Smooth muscle cell (in vitro differentiated cells): ENCODE measurements at regions not wholly inside any gene's neighbourhood (a gene's known extent, or its start where the extent isn't known, plus 50 kb on each side); places are given as distances from the start of the nearest gene placed in this dataset.

ENCODE experiments used
- DNase-seq: peaks from one replicate; lab custom pipeline; 2025; ENCODE audit not compliant: unreplicated experiment; lab: John Stamatoyannopoulos, UW
- H2AFZ ChIP-seq: fragments of 200-600 bp; sonication (generic); 2 replicates; pipeline ENCODE4 v1.6.0; 2016; ENCODE audit warnings: antibody characterized with exemption, low read depth, mild to moderate bottlenecking
- H3F3A ChIP-seq: fragments of 200-600 bp; sonication (generic); 2 replicates; pipeline ENCODE4 v1.6.0; 2017; ENCODE audit warnings: antibody characterized with exemption, low read depth
- H3K27ac ChIP-seq: fragments of 200-600 bp; sonication (generic); 2 replicates; pipeline ENCODE4 v1.5.1; 2016; ENCODE audit warnings: low read depth, mild to moderate bottlenecking
- H3K27me3 ChIP-seq: fragments of 200-600 bp; sonication (generic); 2 replicates; pipeline ENCODE4 v1.6.1; 2016; ENCODE audit warnings: low read depth, mild to moderate bottlenecking
- H3K36me3 ChIP-seq: fragments of 200-600 bp; sonication (generic); 2 replicates; pipeline ENCODE4 v1.5.1; 2016; ENCODE audit warnings: low read depth
- H3K4me1 ChIP-seq: fragments of 200-600 bp; sonication (generic); 2 replicates; pipeline ENCODE4 v1.5.1; 2016; ENCODE audit warnings: low read depth
- H3K4me2 ChIP-seq: fragments of 200-600 bp; sonication (generic); 2 replicates; pipeline ENCODE4 v1.6.0; 2016; ENCODE audit warnings: mild to moderate bottlenecking
- H3K4me3 ChIP-seq: fragments of 200-600 bp; sonication (generic); 2 replicates; pipeline ENCODE4 v1.5.1; 2016; ENCODE audit warnings: mild to moderate bottlenecking
- H3K79me2 ChIP-seq: fragments of 200-600 bp; sonication (generic); 2 replicates; pipeline ENCODE4 v1.6.0; 2016; ENCODE audit warnings: low read depth, mild to moderate bottlenecking
- H3K9ac ChIP-seq: fragments of 200-600 bp; sonication (generic); 2 replicates; pipeline ENCODE4 v1.6.0; 2016; ENCODE audit warnings: low read depth
- H3K9me3 ChIP-seq: fragments of 200-600 bp; sonication (generic); replicated peaks from 2 replicates; pipeline ENCODE4 v1.5.1; 2016; ENCODE audit warnings: low read depth
- H4K20me1 ChIP-seq: fragments of 200-600 bp; sonication (generic); 2 replicates; pipeline ENCODE4 v1.6.0; 2016; ENCODE audit warnings: low read depth
- WGBS: methylation state at CpG from one replicate; pipeline ENCODE4 v1.1.7; 2016; ENCODE audit warnings: low lambda C conversion rate; 5-methylcytosine and 5-hydroxymethylcytosine counted together
- TF ChIP-seq, protein P1 (sequence below): fragments of 200-600 bp; sonication (generic); IDR thresholded peaks from 2 replicates; pipeline ENCODE4 v1.5.1; 2017; ENCODE audit warnings: borderline replicate concordance, mild to moderate bottlenecking, antibody characterized with exemption; ENCODE audit not compliant: insufficient read depth, poor library complexity, severe bottlenecking

DNA sequence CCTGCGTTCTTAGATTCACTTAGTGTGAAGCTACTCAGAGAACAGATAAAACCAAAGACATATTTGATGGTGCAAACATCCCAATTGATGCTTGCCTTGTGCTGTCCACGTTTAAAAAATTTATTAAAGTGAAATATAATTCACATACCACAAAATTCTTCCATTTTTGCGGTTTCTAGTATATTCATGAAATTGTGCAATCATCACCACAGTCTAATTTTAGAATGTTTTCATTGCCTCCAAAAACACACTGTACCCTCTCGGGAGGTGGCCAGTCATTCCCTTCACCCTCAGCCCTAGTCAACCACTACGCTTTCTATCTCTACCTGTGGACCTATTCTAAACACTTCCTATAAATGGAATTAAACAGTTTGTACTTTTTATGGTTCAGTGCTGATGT, 1109.2 kb downstream of the FLRT2 start:
- no peaks in the 10 kb centered on the region for H3K27me3 ChIP-seq
- no peaks in the 10 kb centered on the region for H3K79me2 ChIP-seq
- no peak overlapping the region for H3K9ac ChIP-seq
- WGBS, result 86% methylated on average over 5 of the region's 5 CpGs
- H3K9me3 ChIP-seq, result no peaks in the 10 kb centered on the region
- TF ChIP-seq, protein P1, sequence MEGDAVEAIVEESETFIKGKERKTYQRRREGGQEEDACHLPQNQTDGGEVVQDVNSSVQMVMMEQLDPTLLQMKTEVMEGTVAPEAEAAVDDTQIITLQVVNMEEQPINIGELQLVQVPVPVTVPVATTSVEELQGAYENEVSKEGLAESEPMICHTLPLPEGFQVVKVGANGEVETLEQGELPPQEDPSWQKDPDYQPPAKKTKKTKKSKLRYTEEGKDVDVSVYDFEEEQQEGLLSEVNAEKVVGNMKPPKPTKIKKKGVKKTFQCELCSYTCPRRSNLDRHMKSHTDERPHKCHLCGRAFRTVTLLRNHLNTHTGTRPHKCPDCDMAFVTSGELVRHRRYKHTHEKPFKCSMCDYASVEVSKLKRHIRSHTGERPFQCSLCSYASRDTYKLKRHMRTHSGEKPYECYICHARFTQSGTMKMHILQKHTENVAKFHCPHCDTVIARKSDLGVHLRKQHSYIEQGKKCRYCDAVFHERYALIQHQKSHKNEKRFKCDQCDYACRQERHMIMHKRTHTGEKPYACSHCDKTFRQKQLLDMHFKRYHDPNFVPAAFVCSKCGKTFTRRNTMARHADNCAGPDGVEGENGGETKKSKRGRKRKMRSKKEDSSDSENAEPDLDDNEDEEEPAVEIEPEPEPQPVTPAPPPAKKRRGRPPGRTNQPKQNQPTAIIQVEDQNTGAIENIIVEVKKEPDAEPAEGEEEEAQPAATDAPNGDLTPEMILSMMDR, result no peak
- no peak overlapping the region for H3K4me3 ChIP-seq
- no peaks in the 10 kb centered on the region for H3K4me1 ChIP-seq
- no peak for DNase-seq
- H3K4me2 ChIP-seq, result no peak overlapping the region
- no peaks in the 10 kb centered on the region for H4K20me1 ChIP-seq
- H3K36me3 ChIP-seq, result no peaks in the 10 kb centered on the region
- no peak overlapping the region for H3K27ac ChIP-seq
- H3F3A ChIP-seq, result no peaks in the 10 kb centered on the region
- no peak overlapping the region for H2AFZ ChIP-seq

DNA sequence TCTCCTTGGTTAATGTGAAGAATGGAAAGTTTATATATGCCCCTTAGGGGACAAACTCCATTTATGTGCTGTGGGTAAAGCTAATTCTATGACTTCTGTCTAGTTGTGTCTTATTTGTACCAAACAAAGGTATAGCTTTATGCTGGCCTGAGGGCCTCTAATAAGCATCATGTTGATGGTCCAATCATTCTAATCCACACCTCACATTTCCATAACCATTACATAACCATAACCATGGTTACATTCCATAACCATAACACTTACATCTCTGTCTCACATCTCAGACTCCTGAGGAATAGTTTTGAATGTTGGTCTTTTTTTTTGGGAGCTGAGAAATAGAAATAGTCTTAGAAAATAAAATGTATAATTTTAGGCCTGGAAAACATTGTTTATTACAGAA, 1097.1 kb downstream of the FLRT2 start:
- H3K4me3 ChIP-seq, result no peak overlapping the region
- no peaks in the 10 kb centered on the region for H3F3A ChIP-seq
- no peaks in the 10 kb centered on the region for H3K36me3 ChIP-seq
- no peaks in the 10 kb centered on the region for H3K4me1 ChIP-seq
- no peaks in the 10 kb centered on the region for H3K9me3 ChIP-seq
- no peak overlapping the region for H3K9ac ChIP-seq
- TF ChIP-seq, protein P1, result no peak
- no peak overlapping the region for H2AFZ ChIP-seq
- H4K20me1 ChIP-seq, result no peaks in the 10 kb centered on the region
- no peak for DNase-seq
- no peaks in the 10 kb centered on the region for H3K27me3 ChIP-seq
- H3K27ac ChIP-seq, result no peak overlapping the region
- H3K79me2 ChIP-seq, result no peaks in the 10 kb centered on the region
- H3K4me2 ChIP-seq, result no peak overlapping the region

DNA sequence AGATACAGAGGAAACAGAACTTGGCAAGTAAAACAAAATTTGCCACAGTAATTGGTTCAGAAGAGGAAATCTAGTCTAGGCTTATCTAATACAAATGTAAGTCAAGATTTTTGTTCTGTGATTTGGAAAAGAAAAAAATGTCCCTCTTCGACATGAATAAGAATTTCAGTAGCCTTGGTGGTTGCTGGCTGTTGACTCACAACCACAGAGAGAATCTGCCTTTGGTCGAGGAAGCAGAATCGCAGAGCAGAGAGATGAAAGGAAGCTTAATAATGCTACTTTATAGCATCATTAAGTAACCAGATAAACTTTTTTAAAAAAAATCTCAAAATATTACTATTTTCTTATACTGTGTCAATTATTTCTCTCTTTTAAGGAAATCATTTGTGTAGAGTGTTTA, 1096.6 kb downstream of the FLRT2 start:
- H3K4me2 ChIP-seq, result no peak overlapping the region
- H3F3A ChIP-seq, result no peaks in the 10 kb centered on the region
- H3K9ac ChIP-seq, result no peak overlapping the region
- no peaks in the 10 kb centered on the region for H3K4me1 ChIP-seq
- no peaks in the 10 kb centered on the region for H4K20me1 ChIP-seq
- DNase-seq, result no peak
- no peak overlapping the region for H2AFZ ChIP-seq
- no peaks in the 10 kb centered on the region for H3K36me3 ChIP-seq
- H3K27ac ChIP-seq, result no peak overlapping the region
- TF ChIP-seq, protein P1, result no peak
- WGBS, result 27% methylated on average over 3 of the region's 3 CpGs
- no peaks in the 10 kb centered on the region for H3K9me3 ChIP-seq
- no peaks in the 10 kb centered on the region for H3K79me2 ChIP-seq
- H3K27me3 ChIP-seq, result no peaks in the 10 kb centered on the region
- H3K4me3 ChIP-seq, result no peak overlapping the region

DNA sequence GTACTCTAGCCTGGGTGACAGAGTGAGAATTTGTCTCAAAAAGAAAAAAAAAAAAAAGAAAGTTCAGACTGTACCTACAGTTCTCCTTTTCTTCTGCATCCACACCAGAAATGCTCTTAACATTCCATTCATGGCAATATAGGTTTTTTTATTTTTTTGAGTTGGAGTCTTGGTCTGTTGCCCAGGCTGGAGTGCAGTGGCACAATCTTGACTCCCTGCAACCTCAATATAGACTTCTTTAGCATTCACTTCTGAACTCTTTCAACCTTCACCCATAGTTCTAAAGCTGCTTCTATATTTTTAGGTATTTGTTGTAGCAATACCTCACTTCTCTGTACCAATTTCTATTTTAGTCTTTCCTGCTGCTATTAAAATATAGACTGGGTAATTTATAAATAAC, 1095.7 kb downstream of the FLRT2 start:
- Histone ChIP-seq H3K9ac (no peak overlapping the region), H3K4me1 (no peaks in the 10 kb centered on the region), H3F3A (no peaks in the 10 kb centered on the region), H4K20me1 (no peaks in the 10 kb centered on the region), H3K36me3 (no peaks in the 10 kb centered on the region), H2AFZ (no peak overlapping the region), H3K9me3 (no peaks in the 10 kb centered on the region), H3K4me3 (no peak overlapping the region), H3K4me2 (no peak overlapping the region), H3K27me3 (no peaks in the 10 kb centered on the region), H3K79me2 (no peaks in the 10 kb centered on the region), H3K27ac (no peak overlapping the region)
- DNase-seq, result no peak
- TF ChIP-seq, protein P1, result no peak
